Colonic mucosa (tissue), 4 donors: ENCODE measurements at regions not wholly inside any gene's neighbourhood (a gene's known extent, or its start where the extent isn't known, plus 50 kb on each side); places are given as distances from the start of the nearest gene placed in this dataset.
"Not testable (repeated sequence)": the region's sequence is repeated elsewhere in the genome, so short reads cannot be mapped to it uniquely, and the experiment has no call there.

ENCODE experiments used
- DNase-seq: peaks from one replicate; pipeline ENCODE4 v3.0.0-alpha.2; 2020
- H3K27ac ChIP-seq: fragments of 200-600 bp; one replicate; pipeline ENCODE4 v1.8.0; 2021
- H3K27me3 ChIP-seq: fragments of 200-600 bp; one replicate; pipeline ENCODE4 v1.8.0; 2021
- H3K36me3 ChIP-seq: fragments of 200-600 bp; one replicate; pipeline ENCODE4 v1.8.0; 2021
- H3K4me1 ChIP-seq: fragments of 200-600 bp; one replicate; pipeline ENCODE4 v1.8.0; 2021; ENCODE audit warnings: mild to moderate bottlenecking
- H3K4me3 ChIP-seq: fragments of 200-600 bp; one replicate; pipeline ENCODE4 v1.8.0; 2021
- H3K9ac ChIP-seq, 2 donors: one replicate each; pipeline ENCODE4 v1.7.0; 2013; ENCODE audit warnings: control low read depth in 2 of 2, low read depth in 2 of 2, low read length in 2 of 2
- H3K9me3 ChIP-seq: fragments of 200-600 bp; one replicate; pipeline ENCODE4 v1.8.0; 2021
- intact Hi-C: fragments of 100-400 bp; cut with DNase I; formaldehyde crosslinking; loops from one replicate; pipeline ENCODE4 v1.14.1; 2022
- TF ChIP-seq, protein P1 (sequence below): fragments of 200-600 bp; IDR thresholded peaks from one replicate; pipeline ENCODE4 v1.8.0; 2022; ENCODE audit warnings: antibody characterized with exemption, mild to moderate bottlenecking
- donor health status: healthy.
- donor health status: DM: no; HTN: no; CAD: no.
- donor health status: DM: no; HTN: no; CAD: no.

DNA sequence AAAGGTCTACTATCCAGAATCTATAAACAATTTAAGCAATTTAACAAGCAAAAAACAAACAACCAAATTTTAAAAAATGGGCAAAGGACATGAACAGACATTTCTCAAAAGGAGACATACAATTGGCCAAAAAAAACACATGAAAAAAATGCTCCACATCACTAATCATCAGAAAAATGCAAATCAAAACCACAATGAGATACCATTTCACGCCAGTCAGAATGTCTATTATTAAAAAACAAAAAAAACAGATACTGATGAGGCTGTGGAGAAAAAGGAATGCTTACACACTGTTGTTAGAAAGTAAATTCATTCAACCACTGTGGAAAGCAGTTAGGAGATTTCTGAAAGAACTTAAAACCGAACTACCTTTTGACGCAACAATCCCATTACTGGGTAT lies 66.4 kb upstream of the SESTD1 start:
- intact Hi-C loops = no loop called here
- Histone ChIP-seq H3K9ac (no peak overlapping the region), H3K4me3 (no peak overlapping the region), H3K36me3 (no peaks in the 10 kb centered on the region), H3K27ac (no peak overlapping the region), H3K27me3 (no peaks in the 10 kb centered on the region), H3K4me1 (no peaks in the 10 kb centered on the region), H3K9me3 (no peaks in the 10 kb centered on the region)
- no peak for DNase-seq
- TF ChIP-seq, protein P1, sequence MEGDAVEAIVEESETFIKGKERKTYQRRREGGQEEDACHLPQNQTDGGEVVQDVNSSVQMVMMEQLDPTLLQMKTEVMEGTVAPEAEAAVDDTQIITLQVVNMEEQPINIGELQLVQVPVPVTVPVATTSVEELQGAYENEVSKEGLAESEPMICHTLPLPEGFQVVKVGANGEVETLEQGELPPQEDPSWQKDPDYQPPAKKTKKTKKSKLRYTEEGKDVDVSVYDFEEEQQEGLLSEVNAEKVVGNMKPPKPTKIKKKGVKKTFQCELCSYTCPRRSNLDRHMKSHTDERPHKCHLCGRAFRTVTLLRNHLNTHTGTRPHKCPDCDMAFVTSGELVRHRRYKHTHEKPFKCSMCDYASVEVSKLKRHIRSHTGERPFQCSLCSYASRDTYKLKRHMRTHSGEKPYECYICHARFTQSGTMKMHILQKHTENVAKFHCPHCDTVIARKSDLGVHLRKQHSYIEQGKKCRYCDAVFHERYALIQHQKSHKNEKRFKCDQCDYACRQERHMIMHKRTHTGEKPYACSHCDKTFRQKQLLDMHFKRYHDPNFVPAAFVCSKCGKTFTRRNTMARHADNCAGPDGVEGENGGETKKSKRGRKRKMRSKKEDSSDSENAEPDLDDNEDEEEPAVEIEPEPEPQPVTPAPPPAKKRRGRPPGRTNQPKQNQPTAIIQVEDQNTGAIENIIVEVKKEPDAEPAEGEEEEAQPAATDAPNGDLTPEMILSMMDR = no peak

DNA sequence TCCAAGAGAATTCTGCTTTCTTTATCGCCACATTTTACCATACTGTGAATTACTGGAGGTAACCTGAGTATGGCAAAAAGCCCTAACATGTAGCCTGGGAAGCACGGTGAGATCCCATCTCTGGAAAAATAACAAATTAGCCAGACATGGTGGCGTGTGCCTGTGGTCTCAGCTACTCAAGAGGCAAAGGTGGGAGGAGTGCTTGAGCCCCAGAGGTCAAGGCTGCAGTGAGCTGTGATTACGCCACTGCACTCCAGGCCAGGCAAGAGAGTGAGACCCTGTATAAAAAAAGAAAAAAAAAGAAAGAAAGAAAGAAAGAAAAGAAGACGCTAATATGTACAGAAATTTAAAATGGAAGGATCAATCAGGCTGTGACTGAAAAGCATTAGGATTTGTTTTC lies 57.7 kb upstream of the SESTD1 start:
- Histone ChIP-seq H3K4me1 (no peaks in the 10 kb centered on the region), H3K27ac (no peak overlapping the region), H3K4me3 (no peak overlapping the region), H3K27me3 (no peaks in the 10 kb centered on the region), H3K9ac (no peak overlapping the region), H3K9me3 (no peaks in the 10 kb centered on the region), H3K36me3 (no peaks in the 10 kb centered on the region)
- DNase-seq = no peak
- intact Hi-C loops = no loop called here
- TF ChIP-seq, protein P1 = no peak

DNA sequence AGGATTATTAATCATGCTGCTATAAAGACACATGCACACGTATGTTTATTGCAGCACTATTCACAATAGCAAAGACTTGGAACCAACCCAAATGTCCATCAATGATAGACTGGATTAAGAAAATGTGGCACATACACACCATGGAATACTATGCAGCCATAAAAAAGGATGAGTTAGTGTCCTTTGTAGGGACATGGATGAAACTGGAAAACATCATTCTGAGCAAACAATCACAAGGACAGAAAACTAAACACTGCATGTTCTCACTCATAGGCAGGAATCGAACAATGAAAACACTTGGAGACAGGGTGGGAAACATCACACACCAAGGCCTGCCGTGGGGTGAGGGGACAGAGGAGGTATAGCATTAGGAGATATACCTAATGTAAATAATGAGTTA lies 56.4 kb upstream of the SESTD1 start:
- H3K27ac ChIP-seq, H3K27me3 ChIP-seq, DNase-seq, intact Hi-C loops, H3K36me3 ChIP-seq, H3K9me3 ChIP-seq, H3K4me1 ChIP-seq, H3K9ac ChIP-seq, H3K4me3 ChIP-seq: not testable (repeated sequence)

DNA sequence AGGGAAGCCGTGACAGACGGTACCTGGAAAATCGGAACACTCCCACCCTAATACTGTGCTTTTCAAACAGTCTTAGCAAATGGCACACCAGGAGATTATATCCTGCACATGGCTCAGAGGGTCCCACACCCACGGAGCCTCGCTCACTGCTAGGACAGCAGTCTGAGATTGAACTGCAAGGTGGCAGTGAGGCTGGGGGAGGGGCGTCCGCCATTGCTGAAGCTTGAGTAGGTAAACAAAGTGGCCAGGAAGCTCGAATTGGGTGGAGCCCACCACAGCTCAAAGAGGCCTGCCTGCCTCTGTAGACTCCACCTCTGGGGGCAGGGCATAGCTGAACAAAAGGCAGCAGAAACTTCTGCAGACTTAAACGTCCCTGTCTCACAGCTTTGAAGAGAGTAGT lies 50.1 kb upstream of the SESTD1 start:
- H3K4me3 ChIP-seq, H3K27me3 ChIP-seq, DNase-seq, H3K9ac ChIP-seq, H3K4me1 ChIP-seq, H3K36me3 ChIP-seq, intact Hi-C loops, H3K27ac ChIP-seq, H3K9me3 ChIP-seq: not testable (repeated sequence)
